Ascending aorta (tissue), 2 donors: ENCODE measurements at regions not wholly inside any gene's neighbourhood (a gene's known extent, or its start where the extent isn't known, plus 50 kb on each side); places are given as distances from the start of the nearest gene placed in this dataset.

Experiments
- DNase-seq, 2 donors: peaks; one replicate each; pipeline ENCODE4 v3.0.0-alpha.2; 2019; ENCODE audit warnings: low spot score in 2 of 2
- H3K27ac ChIP-seq, 2 donors: fragments of 200-600 bp; sonication (generic); one replicate each; pipeline ENCODE4 v1.5.1; 2016 to 2017; ENCODE audit warnings: mild to moderate bottlenecking in 1 of 2
- H3K27me3 ChIP-seq: fragments of 200-600 bp; sonication (generic); one replicate; pipeline ENCODE4 v1.5.1; 2017
- H3K36me3 ChIP-seq, 2 donors: fragments of 200-600 bp; sonication (generic); one replicate each; pipeline ENCODE4 v1.5.1; 2016
- H3K4me1 ChIP-seq, 2 donors: fragments of 200-600 bp; sonication (generic); one replicate each; pipeline ENCODE4 v1.5.1; 2016 to 2017; ENCODE audit warnings: mild to moderate bottlenecking in 1 of 2
- H3K4me3 ChIP-seq, 2 donors: fragments of 200-600 bp; sonication (generic); one replicate each; pipeline ENCODE4 v1.5.1; 2016 to 2017; ENCODE audit warnings: mild to moderate bottlenecking in 1 of 2
- H3K9me3 ChIP-seq, 2 donors: fragments of 200-600 bp; sonication (generic); one replicate each; pipeline ENCODE4 v1.5.1; 2016
- CTCF ChIP-seq, 3 experiments: fragments of 200-600 bp in 2 of 3; fragments of 450-650 bp in 1 of 3; sonication (generic) in 2 of 3; IDR thresholded peaks; one replicate each; pipeline ENCODE4 v1.5.1; 2016 to 2019; ENCODE audit warnings: antibody characterized with exemption in 3 of 3, mild to moderate bottlenecking in 1 of 3, moderate library complexity in 1 of 3
- intact Hi-C: fragments of 100-400 bp; cut with DNase I; formaldehyde crosslinking; loops from one replicate; pipeline ENCODE4 v1.15.1; 2023

DNA sequence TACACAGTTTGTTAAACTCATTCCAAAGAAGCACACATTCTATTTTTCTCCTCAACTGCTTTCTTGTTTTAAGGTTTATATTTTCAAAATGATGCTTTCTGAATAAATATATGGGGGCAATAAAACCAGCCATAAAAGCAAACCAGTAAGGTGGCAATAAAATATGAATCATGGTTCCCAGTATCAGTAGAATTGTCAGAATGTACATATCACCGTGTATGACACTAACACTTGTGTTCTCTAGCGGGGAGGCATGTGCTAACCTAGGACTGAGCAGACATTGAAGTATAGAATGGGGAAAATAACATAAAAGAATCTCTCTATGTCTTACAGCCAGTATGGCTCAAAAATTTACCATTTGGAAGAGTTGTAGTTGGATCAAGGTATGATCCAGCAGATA, 329.9 kb upstream of the ISL1 start:
- Histone ChIP-seq H3K27me3 (no peaks in the 10 kb centered on the region), H3K27ac (no peak overlapping the region), H3K4me3 (no peak overlapping the region), H3K9me3 (no peaks in the 10 kb centered on the region), H3K4me1 (no peaks in the 10 kb centered on the region), H3K36me3 (no peaks in the 10 kb centered on the region)
- no peak for TF ChIP-seq CTCF (IDR thresholded peaks at IDR 0.05)
- intact Hi-C loops: no loop called here
- no peak for DNase-seq

GRCh38 chr5:51060953-51061352, 322.3 kb upstream of the ISL1 start:
- intact Hi-C loops: no loop called here

DNA sequence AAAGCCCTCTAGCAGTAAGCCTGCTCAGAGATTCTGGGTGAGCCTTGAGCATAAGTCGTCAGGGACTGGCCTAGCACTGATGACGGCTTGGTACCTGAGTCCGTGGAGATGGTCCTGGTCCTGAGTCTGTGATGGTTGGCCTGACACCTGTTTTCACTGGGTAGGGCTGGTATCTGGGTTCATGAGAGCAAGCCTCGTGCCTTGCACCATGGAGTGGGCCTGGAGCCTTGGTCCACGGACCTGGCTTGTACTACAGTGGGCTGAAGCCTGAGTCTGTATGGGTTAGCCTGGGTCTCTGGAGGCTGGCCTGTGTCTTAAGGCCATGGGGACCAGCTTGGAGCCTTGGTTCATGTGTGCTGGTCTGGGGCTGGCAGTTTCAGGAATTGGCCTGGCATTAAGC, 310.3 kb upstream of the ISL1 start:
- Histone ChIP-seq H3K9me3 (peaks cover 0 to 8% of the 10 kb centered on the region in 2 donors), H3K27me3 (no peaks in the 10 kb centered on the region), H3K4me3 (no peak overlapping the region), H3K36me3 (no peaks in the 10 kb centered on the region), H3K4me1 (no peaks in the 10 kb centered on the region), H3K27ac (no peak overlapping the region)
- no peak for DNase-seq
- TF ChIP-seq CTCF (IDR thresholded peaks at IDR 0.05): no peak
- intact Hi-C loops: no loop called here

More at GRCh38 chr5:51060953-51061352, 322.3 kb upstream of the ISL1 start:
- H3K4me3 ChIP-seq: no peak overlapping the region
- H3K27ac ChIP-seq: no peak overlapping the region
- no peak for TF ChIP-seq CTCF (IDR thresholded peaks at IDR 0.05)
- DNase-seq: no peak
- peaks cover 0 to 12% of the 10 kb centered on the region in 2 donors for H3K9me3 ChIP-seq
- H3K4me1 ChIP-seq: no peaks in the 10 kb centered on the region
- no peaks in the 10 kb centered on the region for H3K27me3 ChIP-seq
- H3K36me3 ChIP-seq: no peaks in the 10 kb centered on the region

DNA sequence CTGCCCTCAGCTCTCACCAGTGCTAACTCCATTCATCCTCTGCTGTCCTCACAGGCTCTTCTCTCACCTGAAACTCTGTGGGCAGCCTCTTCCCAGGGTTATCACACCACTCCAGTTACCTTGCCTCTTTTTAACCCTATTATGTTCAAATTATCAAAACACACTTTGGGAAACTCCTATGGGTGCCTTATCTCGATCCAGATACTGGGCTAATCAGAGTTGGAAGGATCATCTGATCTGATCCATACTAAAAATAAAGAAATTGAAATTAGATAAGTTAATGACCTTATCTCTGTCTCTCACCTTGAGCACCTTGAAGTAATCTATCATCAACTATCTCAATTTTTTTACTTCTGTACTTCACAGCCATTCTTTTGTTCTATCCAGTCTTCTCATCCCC, 300.5 kb upstream of the ISL1 start:
- no peak for TF ChIP-seq CTCF (IDR thresholded peaks at IDR 0.05)
- no peaks in the 10 kb centered on the region for H3K9me3 ChIP-seq
- intact Hi-C loops: no loop called here

DNA sequence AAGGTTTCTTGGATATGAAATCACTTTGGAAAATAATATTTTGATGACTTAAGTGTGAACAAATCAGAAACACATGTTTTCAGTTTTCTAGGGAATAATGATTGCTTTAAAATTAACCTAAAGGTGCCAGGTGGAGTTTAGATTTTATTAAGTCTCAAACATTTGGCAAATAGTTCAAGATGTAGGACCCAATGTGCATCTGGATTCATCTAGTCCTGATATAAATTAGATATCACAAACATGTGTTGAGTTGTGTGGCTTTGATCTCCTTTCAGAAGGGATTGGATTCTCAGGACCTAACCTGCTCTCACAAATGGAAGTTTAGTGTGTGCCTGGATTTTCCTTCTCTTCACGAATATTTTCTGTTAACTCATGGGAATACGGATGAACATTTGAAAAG, 291.4 kb upstream of the ISL1 start:
- Histone ChIP-seq H3K27ac (no peak overlapping the region), H3K36me3 (no peaks in the 10 kb centered on the region), H3K4me1 (no peaks in the 10 kb centered on the region), H3K4me3 (no peak overlapping the region), H3K27me3 (no peaks in the 10 kb centered on the region), H3K9me3 (no peaks in the 10 kb centered on the region)
- intact Hi-C loops: no loop called here
- no peak for DNase-seq
- no peak for TF ChIP-seq CTCF (IDR thresholded peaks at IDR 0.05)

More for the DNA sequence above, 300.5 kb upstream of the ISL1 start:
- no peak overlapping the region for H3K4me3 ChIP-seq
- no peak for DNase-seq
- H3K27ac ChIP-seq: no peak overlapping the region
- no peaks in the 10 kb centered on the region for H3K4me1 ChIP-seq
- no peaks in the 10 kb centered on the region for H3K27me3 ChIP-seq
- H3K36me3 ChIP-seq: no peaks in the 10 kb centered on the region

GRCh38 chr5:51095486-51095885, 287.8 kb upstream of the ISL1 start:
- no peak for DNase-seq
- Histone ChIP-seq H3K4me1 (no peaks in the 10 kb centered on the region), H3K36me3 (no peaks in the 10 kb centered on the region), H3K9me3 (no peaks in the 10 kb centered on the region), H3K27me3 (no peaks in the 10 kb centered on the region), H3K4me3 (no peak overlapping the region), H3K27ac (no peak overlapping the region)
- no peak for TF ChIP-seq CTCF (IDR thresholded peaks at IDR 0.05)
- intact Hi-C loops: no loop called here
